Common myeloid progenitor, CD34-positive (primary cell): ENCODE measurements at regions not wholly inside any gene's neighbourhood (a gene's known extent, or its start where the extent isn't known, plus 50 kb on each side); places are given as distances from the start of the nearest gene placed in this dataset.

Source experiments
- CTCF ChIA-PET: fragments of 350-600 bp; sonication (Branson Sonifier 250); formaldehyde crosslinking; loops from one replicate; lab custom pipeline; 2021; ENCODE audit warnings: antibody characterized with exemption; lab: Charles Lee
- POLR2A ChIA-PET: fragments of 350-600 bp; sonication (Branson Sonifier 250); formaldehyde crosslinking; loops from one replicate; lab custom pipeline; 2021; ENCODE audit warnings: antibody characterized with exemption; lab: Charles Lee
- DNase-seq, 3 donors: peaks; one replicate each; pipeline versions ENCODE4 v3.0.0 to v3.0.0-alpha.2; 2013
- H3K27ac ChIP-seq, 2 experiments: 1 replicate in 1 of 2; 2 replicates in 1 of 2; pipeline ENCODE4 v1.7.0; 2013; ENCODE audit warnings: inconsistent platforms in 2 of 2, low read length in 2 of 2, mild to moderate bottlenecking in 2 of 2, low read depth in 1 of 2, moderate library complexity in 1 of 2; ENCODE audit not compliant: severe bottlenecking in 2 of 2, insufficient read depth in 1 of 2, poor library complexity in 1 of 2
- H3K27me3 ChIP-seq, 5 experiments: replicated peaks in 2 of 5; 1 replicate in 3 of 5; 2 replicates in 2 of 5; pipeline versions ENCODE4 v1.6.1 to v1.7.0; 2013; ENCODE audit warnings: low read length in 4 of 5, mild to moderate bottlenecking in 2 of 5, moderate library complexity in 2 of 5, inconsistent platforms in 1 of 5; ENCODE audit not compliant: insufficient read depth in 5 of 5, control insufficient read depth in 4 of 5
- H3K36me3 ChIP-seq, 4 experiments: 1 replicate in 2 of 4; 2 replicates in 2 of 4; pipeline versions ENCODE4 v1.6.1 to v1.7.0; 2013; ENCODE audit warnings: low read length in 3 of 4, control low read depth in 1 of 4, mild to moderate bottlenecking in 1 of 4; ENCODE audit not compliant: control insufficient read depth in 4 of 4, insufficient read depth in 4 of 4
- H3K4me1 ChIP-seq, 4 experiments: 1 replicate in 3 of 4; 2 replicates in 1 of 4; pipeline versions ENCODE4 v1.6.1 to v1.7.1; 2013; ENCODE audit warnings: low read length in 3 of 4, mild to moderate bottlenecking in 3 of 4, control low read depth in 1 of 4, inconsistent platforms in 1 of 4, moderate library complexity in 1 of 4; ENCODE audit not compliant: control insufficient read depth in 4 of 4, insufficient read depth in 4 of 4; ENCODE audit errors: control extremely low read depth in 1 of 4
- H3K4me3 ChIP-seq, 7 experiments: 1 replicate in 4 of 7; 2 replicates in 3 of 7; pipeline versions ENCODE4 v1.5.1 to v1.7.0; 2013; ENCODE audit warnings: mild to moderate bottlenecking in 7 of 7, low read length in 6 of 7, moderate library complexity in 6 of 7, inconsistent platforms in 2 of 7, low read depth in 2 of 7, control low read depth in 1 of 7; ENCODE audit not compliant: insufficient read depth in 4 of 7, control insufficient read depth in 1 of 7; ENCODE audit errors: extremely low read depth in 1 of 7
- H3K9me3 ChIP-seq, 5 experiments: 1 replicate in 4 of 5; 2 replicates in 1 of 5; pipeline versions ENCODE4 v1.6.1 to v1.7.1; 2013; ENCODE audit warnings: low read length in 4 of 5, mild to moderate bottlenecking in 2 of 5, inconsistent platforms in 1 of 5, low read depth in 1 of 5, moderate library complexity in 1 of 5; ENCODE audit not compliant: control insufficient read depth in 4 of 5, insufficient read depth in 2 of 5; ENCODE audit errors: control extremely low read depth in 1 of 5
- WGBS: methylation state at CpG from one replicate; pipeline ENCODE4 v1.1.5; 2013; ENCODE audit not compliant: insufficient coverage; 5-methylcytosine and 5-hydroxymethylcytosine counted together

- no peak overlapping the region for H3K4me3 ChIP-seq
- POLR2A ChIA-PET: no interaction called here
- WGBS: 100% methylated on average over 2 of the region's 3 CpGs
These were observed 419.8 kb upstream of the SEL1L start for GRCh38 chr14:81953419-81953818.

GRCh38 chr14:81955123-81955522, 421.5 kb upstream of the SEL1L start:
- Histone ChIP-seq H3K27me3 (no peaks in the 10 kb centered on the region), H3K4me1 (no peaks in the 10 kb centered on the region), H3K9me3 (no peaks in the 10 kb centered on the region), H3K4me3 (no peak overlapping the region), H3K36me3 (no peaks in the 10 kb centered on the region), H3K27ac (no peak overlapping the region)
- no peak for DNase-seq
- WGBS: 100% methylated on average over 1 of the region's 1 CpG
- CTCF ChIA-PET: no interaction called here
- POLR2A ChIA-PET: no interaction called here

More at GRCh38 chr14:81953419-81953818, 419.8 kb upstream of the SEL1L start:
- CTCF ChIA-PET: no interaction called here
- no peaks in the 10 kb centered on the region for H3K4me1 ChIP-seq
- no peaks in the 10 kb centered on the region for H3K9me3 ChIP-seq
- H3K36me3 ChIP-seq: no peaks in the 10 kb centered on the region
- no peak for DNase-seq
- H3K27ac ChIP-seq: no peak overlapping the region
- no peaks in the 10 kb centered on the region for H3K27me3 ChIP-seq

- H3K4me3 ChIP-seq: no peak overlapping the region
- no peaks in the 10 kb centered on the region for H3K9me3 ChIP-seq
- no peaks in the 10 kb centered on the region for H3K27me3 ChIP-seq
- H3K27ac ChIP-seq: no peak overlapping the region
- ChIA-PET CTCF (no interaction called here), POLR2A (no interaction called here)
- no peak for DNase-seq
- 93% methylated on average over 3 of the region's 3 CpGs for WGBS
- H3K4me1 ChIP-seq: no peaks in the 10 kb centered on the region
- H3K36me3 ChIP-seq: no peaks in the 10 kb centered on the region
These were observed 427.1 kb upstream of the SEL1L start for GRCh38 chr14:81960781-81961180.

- H3K9me3 ChIP-seq: peaks cover 0 to 8% (median 0%) of the 10 kb centered on the region in 5 experiments
- H3K27ac ChIP-seq: no peak overlapping the region
- no peak for DNase-seq
- no peak overlapping the region for H3K4me3 ChIP-seq
- no peaks in the 10 kb centered on the region for H3K36me3 ChIP-seq
- H3K4me1 ChIP-seq: no peaks in the 10 kb centered on the region
- POLR2A ChIA-PET: no interaction called here
- H3K27me3 ChIP-seq: no peaks in the 10 kb centered on the region
- CTCF ChIA-PET: interaction anchor here (0.9 kb wide), 1 partner anchor 12 kb away, joined by 3 read pairs; no protein-coding TSS in a partner anchor
- WGBS: no CpG with 5 or more reads among the region's 1 CpG
These were observed 430.2 kb upstream of the SEL1L start for GRCh38 chr14:81963846-81964245.

- no peaks in the 10 kb centered on the region for H3K4me1 ChIP-seq
- POLR2A ChIA-PET: no interaction called here
- no peak overlapping the region for H3K27ac ChIP-seq
- DNase-seq: no peak
- H3K27me3 ChIP-seq: no peaks in the 10 kb centered on the region
- no peak overlapping the region for H3K4me3 ChIP-seq
- WGBS: 90% methylated on average over 5 of the region's 5 CpGs
- H3K9me3 ChIP-seq: peaks cover 0 to 19% (median 0%) of the 10 kb centered on the region in 5 experiments
- CTCF ChIA-PET: no interaction called here
- no peaks in the 10 kb centered on the region for H3K36me3 ChIP-seq
These were observed 436.7 kb upstream of the SEL1L start for GRCh38 chr14:81970307-81970706.

- CTCF ChIA-PET: interaction anchor here (0.8 kb wide), 1 partner anchor 9 kb away, joined by 3 read pairs; no protein-coding TSS in a partner anchor
- DNase-seq: no peak
- WGBS: 50% methylated on average over 1 of the region's 2 CpGs
- H3K27me3 ChIP-seq: no peaks in the 10 kb centered on the region
- peaks cover 0 to 19% (median 0%) of the 10 kb centered on the region in 5 experiments for H3K9me3 ChIP-seq
- no peak overlapping the region for H3K4me3 ChIP-seq
- no peaks in the 10 kb centered on the region for H3K4me1 ChIP-seq
- no peaks in the 10 kb centered on the region for H3K36me3 ChIP-seq
- POLR2A ChIA-PET: no interaction called here
- H3K27ac ChIP-seq: no peak overlapping the region
These were observed 438.3 kb upstream of the SEL1L start for GRCh38 chr14:81971911-81972310.

GRCh38 chr14:81972601-81973000, 438.9 kb upstream of the SEL1L start:
- H3K36me3 ChIP-seq: no peaks in the 10 kb centered on the region
- no peaks in the 10 kb centered on the region for H3K4me1 ChIP-seq
- no peak overlapping the region for H3K4me3 ChIP-seq
- peaks cover 0 to 19% (median 0%) of the 10 kb centered on the region in 5 experiments for H3K9me3 ChIP-seq
- H3K27me3 ChIP-seq: no peaks in the 10 kb centered on the region
- ChIA-PET POLR2A (no interaction called here), CTCF (interaction anchor here (0.8 kb wide), 1 partner anchor 9 kb away, joined by 3 read pairs; no protein-coding TSS in a partner anchor)
- DNase-seq: no peak
- WGBS: 100% methylated on average over 2 of the region's 2 CpGs
- H3K27ac ChIP-seq: no peak overlapping the region
